ENCODE measurements at regions not wholly inside any gene's neighbourhood (a gene's known extent, or its start where the extent isn't known, plus 50 kb on each side); places are given as distances from the start of the nearest gene placed in this dataset.
"Not testable (repeated sequence)": the region's sequence is repeated elsewhere in the genome, so short reads cannot be mapped to it uniquely, and the experiment has no call there.

GRCh38 chr1:209109001-209109785 is 474.3 kb upstream of the CAMK1G start:
- H3K9ac ChIP-seq (ENCODE audit: low read depth, low read length) = no peak overlapping the region
- peaks cover 14% of the 10 kb centered on the region for H3K4me1 ChIP-seq (ENCODE audit: control insufficient read depth, insufficient read depth, low read length)
- H3K9me3 ChIP-seq (ENCODE audit: control insufficient read depth, insufficient read depth, low read length) = no peaks in the 10 kb centered on the region
- no peak overlapping the region for H3K4me3 ChIP-seq (ENCODE audit: low read depth, low read length)
- no peaks in the 10 kb centered on the region for H3K27me3 ChIP-seq (ENCODE audit: control insufficient read depth, insufficient read depth, low read length)
- H3K36me3 ChIP-seq (ENCODE audit: control insufficient read depth, insufficient read depth, low read length) = no peaks in the 10 kb centered on the region

GRCh38 chr1:209113521-209113920 is 470.0 kb upstream of the CAMK1G start:
- Histone ChIP-seq H3K4me3 (ENCODE audit: low read depth, low read length) (no peak overlapping the region), H3K9me3 (ENCODE audit: control insufficient read depth, insufficient read depth, low read length) (no peaks in the 10 kb centered on the region), H3K9ac (ENCODE audit: low read depth, low read length) (no peak overlapping the region), H3K27me3 (ENCODE audit: control insufficient read depth, insufficient read depth, low read length) (no peaks in the 10 kb centered on the region), H3K36me3 (ENCODE audit: control insufficient read depth, insufficient read depth, low read length) (no peaks in the 10 kb centered on the region), H3K4me1 (ENCODE audit: control insufficient read depth, insufficient read depth, low read length) (peaks cover 10% of the 10 kb centered on the region)

- Histone ChIP-seq H3K27me3 (ENCODE audit: control insufficient read depth, insufficient read depth, low read length) (no peaks in the 10 kb centered on the region), H3K9ac (ENCODE audit: low read depth, low read length) (no peak overlapping the region), H3K4me3 (ENCODE audit: low read depth, low read length) (no peak overlapping the region)
These were observed 466.8 kb upstream of the CAMK1G start for GRCh38 chr1:209116705-209117104.

GRCh38 chr1:209123601-209124000 is 459.9 kb upstream of the CAMK1G start:
- H3K27me3 ChIP-seq (ENCODE audit: control insufficient read depth, insufficient read depth, low read length) = no peaks in the 10 kb centered on the region
- no peak overlapping the region for H3K4me3 ChIP-seq (ENCODE audit: low read depth, low read length)
- H3K9me3 ChIP-seq (ENCODE audit: control insufficient read depth, insufficient read depth, low read length) = peaks cover 4% of the 10 kb centered on the region
- H3K4me1 ChIP-seq (ENCODE audit: control insufficient read depth, insufficient read depth, low read length) = no peaks in the 10 kb centered on the region
- no peaks in the 10 kb centered on the region for H3K36me3 ChIP-seq (ENCODE audit: control insufficient read depth, insufficient read depth, low read length)
- H3K9ac ChIP-seq (ENCODE audit: low read depth, low read length) = no peak overlapping the region

More at GRCh38 chr1:209116705-209117104, 466.8 kb upstream of the CAMK1G start:
- H3K36me3 ChIP-seq (ENCODE audit: control insufficient read depth, insufficient read depth, low read length) = no peaks in the 10 kb centered on the region
- H3K4me1 ChIP-seq (ENCODE audit: control insufficient read depth, insufficient read depth, low read length) = peaks cover 10% of the 10 kb centered on the region
- H3K9me3 ChIP-seq (ENCODE audit: control insufficient read depth, insufficient read depth, low read length) = no peaks in the 10 kb centered on the region

GRCh38 chr1:209129091-209129490 is 454.4 kb upstream of the CAMK1G start:
- H3K9ac ChIP-seq (ENCODE audit: low read depth, low read length); H3K4me3 ChIP-seq (ENCODE audit: low read depth, low read length); H3K4me1 ChIP-seq (ENCODE audit: control insufficient read depth, insufficient read depth, low read length); H3K9me3 ChIP-seq (ENCODE audit: control insufficient read depth, insufficient read depth, low read length); H3K27me3 ChIP-seq (ENCODE audit: control insufficient read depth, insufficient read depth, low read length); H3K36me3 ChIP-seq (ENCODE audit: control insufficient read depth, insufficient read depth, low read length): not testable (repeated sequence)

- no peaks in the 10 kb centered on the region for H3K27me3 ChIP-seq (ENCODE audit: control insufficient read depth, insufficient read depth, low read length)
- no peak overlapping the region for H3K4me3 ChIP-seq (ENCODE audit: low read depth, low read length)
- no peaks in the 10 kb centered on the region for H3K36me3 ChIP-seq (ENCODE audit: control insufficient read depth, insufficient read depth, low read length)
- peaks cover 4% of the 10 kb centered on the region for H3K9me3 ChIP-seq (ENCODE audit: control insufficient read depth, insufficient read depth, low read length)
- peaks cover 9% of the 10 kb centered on the region for H3K4me1 ChIP-seq (ENCODE audit: control insufficient read depth, insufficient read depth, low read length)
- H3K9ac ChIP-seq (ENCODE audit: low read depth, low read length) = no peak overlapping the region
These were observed 452.6 kb upstream of the CAMK1G start for GRCh38 chr1:209130886-209131285.

GRCh38 chr1:209132736-209133467 is 450.6 kb upstream of the CAMK1G start:
- H3K36me3 ChIP-seq (ENCODE audit: control insufficient read depth, insufficient read depth, low read length) = no peaks in the 10 kb centered on the region
- no peak overlapping the region for H3K9ac ChIP-seq (ENCODE audit: low read depth, low read length)
- no peaks in the 10 kb centered on the region for H3K27me3 ChIP-seq (ENCODE audit: control insufficient read depth, insufficient read depth, low read length)
- no peak overlapping the region for H3K4me3 ChIP-seq (ENCODE audit: low read depth, low read length)
- peaks cover 9% of the 10 kb centered on the region for H3K4me1 ChIP-seq (ENCODE audit: control insufficient read depth, insufficient read depth, low read length)
- H3K9me3 ChIP-seq (ENCODE audit: control insufficient read depth, insufficient read depth, low read length) = peaks cover 4% of the 10 kb centered on the region

GRCh38 chr1:209134001-209134400 is 449.5 kb upstream of the CAMK1G start:
- peaks cover 9% of the 10 kb centered on the region for H3K4me1 ChIP-seq (ENCODE audit: control insufficient read depth, insufficient read depth, low read length)
- H3K9me3 ChIP-seq (ENCODE audit: control insufficient read depth, insufficient read depth, low read length) = no peaks in the 10 kb centered on the region
- H3K4me3 ChIP-seq (ENCODE audit: low read depth, low read length) = no peak overlapping the region
- H3K27me3 ChIP-seq (ENCODE audit: control insufficient read depth, insufficient read depth, low read length) = no peaks in the 10 kb centered on the region
- H3K36me3 ChIP-seq (ENCODE audit: control insufficient read depth, insufficient read depth, low read length) = no peaks in the 10 kb centered on the region
- H3K9ac ChIP-seq (ENCODE audit: low read depth, low read length) = no peak overlapping the region

- Histone ChIP-seq H3K36me3 (ENCODE audit: control insufficient read depth, insufficient read depth, low read length) (no peaks in the 10 kb centered on the region), H3K4me3 (ENCODE audit: low read depth, low read length) (no peak overlapping the region), H3K27me3 (ENCODE audit: control insufficient read depth, insufficient read depth, low read length) (no peaks in the 10 kb centered on the region), H3K4me1 (ENCODE audit: control insufficient read depth, insufficient read depth, low read length) (peaks cover 19% of the 10 kb centered on the region), H3K9ac (ENCODE audit: low read depth, low read length) (no peak overlapping the region), H3K9me3 (ENCODE audit: control insufficient read depth, insufficient read depth, low read length) (no peaks in the 10 kb centered on the region)
These were observed 439.6 kb upstream of the CAMK1G start for GRCh38 chr1:209143916-209144315.

GRCh38 chr1:209150114-209150513 is 433.4 kb upstream of the CAMK1G start:
- Histone ChIP-seq H3K9me3 (ENCODE audit: control insufficient read depth, insufficient read depth, low read length) (no peaks in the 10 kb centered on the region), H3K4me3 (ENCODE audit: low read depth, low read length) (no peak overlapping the region), H3K36me3 (ENCODE audit: control insufficient read depth, insufficient read depth, low read length) (no peaks in the 10 kb centered on the region), H3K27me3 (ENCODE audit: control insufficient read depth, insufficient read depth, low read length) (no peaks in the 10 kb centered on the region), H3K4me1 (ENCODE audit: control insufficient read depth, insufficient read depth, low read length) (peaks cover 7% of the 10 kb centered on the region), H3K9ac (ENCODE audit: low read depth, low read length) (no peak overlapping the region)

GRCh38 chr1:209153411-209153810 is 430.1 kb upstream of the CAMK1G start:
- Histone ChIP-seq H3K4me1 (ENCODE audit: control insufficient read depth, insufficient read depth, low read length) (peaks cover 34% of the 10 kb centered on the region), H3K9ac (ENCODE audit: low read depth, low read length) (no peak overlapping the region), H3K36me3 (ENCODE audit: control insufficient read depth, insufficient read depth, low read length) (no peaks in the 10 kb centered on the region)

GRCh38 chr1:209154912-209155311 is 428.6 kb upstream of the CAMK1G start:
- no peak overlapping the region for H3K4me3 ChIP-seq (ENCODE audit: low read depth, low read length)

More at GRCh38 chr1:209153411-209153810, 430.1 kb upstream of the CAMK1G start:
- Histone ChIP-seq H3K27me3 (ENCODE audit: control insufficient read depth, insufficient read depth, low read length) (no peaks in the 10 kb centered on the region), H3K9me3 (ENCODE audit: control insufficient read depth, insufficient read depth, low read length) (no peaks in the 10 kb centered on the region), H3K4me3 (ENCODE audit: low read depth, low read length) (no peak overlapping the region)

More at GRCh38 chr1:209154912-209155311, 428.6 kb upstream of the CAMK1G start:
- Histone ChIP-seq H3K36me3 (ENCODE audit: control insufficient read depth, insufficient read depth, low read length) (no peaks in the 10 kb centered on the region), H3K4me1 (ENCODE audit: control insufficient read depth, insufficient read depth, low read length) (peaks cover 42% of the 10 kb centered on the region), H3K9ac (ENCODE audit: low read depth, low read length) (no peak overlapping the region), H3K9me3 (ENCODE audit: control insufficient read depth, insufficient read depth, low read length) (no peaks in the 10 kb centered on the region), H3K27me3 (ENCODE audit: control insufficient read depth, insufficient read depth, low read length) (no peaks in the 10 kb centered on the region)
